Limb (tissue), 2 donors: ENCODE measurements at regions not wholly inside any gene's neighbourhood (a gene's known extent, or its start where the extent isn't known, plus 50 kb on each side); places are given as distances from the start of the nearest gene placed in this dataset.

Source experiments
- DNase-seq, 2 donors: peaks; one replicate each; pipeline ENCODE4 v3.0.0-alpha.2; 2016; ENCODE audit errors: extremely low spot score in 2 of 2

DNA sequence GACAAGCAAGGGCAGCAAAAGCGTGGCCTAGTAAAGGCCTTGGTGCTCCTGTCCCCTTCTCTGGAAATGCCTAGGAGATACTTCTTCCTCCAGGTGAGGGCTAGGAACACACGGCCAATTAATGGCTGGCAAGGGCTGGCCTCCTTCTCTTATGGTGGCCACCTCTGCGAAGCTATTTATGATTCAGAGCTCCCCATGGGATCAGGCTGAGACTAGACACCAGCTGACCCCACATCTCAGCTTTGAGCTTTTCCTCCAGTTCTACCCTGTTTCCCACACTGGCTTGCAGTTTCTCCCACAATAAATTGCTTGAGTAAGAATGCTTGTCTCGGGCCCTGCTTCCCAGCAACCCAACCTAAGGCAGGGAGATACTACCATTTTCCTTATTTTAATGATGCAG is 53.7 kb downstream of the CAMK2N1 start:
- DNase-seq, result no peak

GRCh38 chr1:20431176-20431460 is 54.9 kb downstream of the CAMK2N1 start:
- no peak for DNase-seq

GRCh38 chr1:20430355-20431175 is 55.4 kb downstream of the CAMK2N1 start:
- peak in 1 of 2 donors; percentile 62 for DNase-seq

DNA sequence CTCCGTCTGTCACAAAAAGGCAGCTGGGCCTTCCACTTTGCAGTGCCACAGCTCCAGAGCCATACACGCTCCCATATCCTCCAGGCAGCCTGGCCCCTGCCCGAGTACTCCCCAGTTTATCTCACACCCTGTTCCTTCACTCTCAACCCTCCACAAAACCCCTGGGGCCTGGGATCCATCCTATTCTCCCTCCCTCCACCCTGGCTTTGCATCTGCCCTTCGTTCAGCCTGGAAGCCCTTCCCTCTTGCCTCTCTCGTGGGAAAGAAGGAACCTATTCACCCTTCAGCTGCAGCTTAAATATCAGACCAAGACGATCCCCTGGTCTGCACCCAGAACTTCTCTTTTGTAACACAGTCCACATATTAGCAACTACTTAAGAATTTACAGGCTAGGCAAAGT is 56.7 kb downstream of the CAMK2N1 start:
- no peak for DNase-seq

DNA sequence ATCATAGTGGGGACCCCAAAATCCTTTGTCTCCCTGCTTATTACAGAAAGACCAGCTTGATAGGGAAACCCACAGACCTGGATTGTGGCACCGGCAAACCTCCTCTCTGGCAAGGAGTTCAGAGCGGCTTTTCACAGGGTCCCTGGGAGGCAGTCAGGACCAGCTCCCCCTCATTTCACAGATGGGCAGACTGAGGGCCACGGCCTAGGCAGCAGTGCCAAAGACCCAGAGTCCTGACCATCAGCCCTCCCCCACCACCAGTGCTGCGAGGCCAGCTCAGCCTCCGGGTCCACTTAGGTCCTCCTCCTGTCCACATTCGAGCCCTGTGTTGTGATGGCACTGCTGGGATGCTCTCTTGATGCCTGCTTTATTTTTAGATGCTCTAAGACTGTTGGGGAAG is 57.2 kb downstream of the CAMK2N1 start:
- no peak for DNase-seq

DNA sequence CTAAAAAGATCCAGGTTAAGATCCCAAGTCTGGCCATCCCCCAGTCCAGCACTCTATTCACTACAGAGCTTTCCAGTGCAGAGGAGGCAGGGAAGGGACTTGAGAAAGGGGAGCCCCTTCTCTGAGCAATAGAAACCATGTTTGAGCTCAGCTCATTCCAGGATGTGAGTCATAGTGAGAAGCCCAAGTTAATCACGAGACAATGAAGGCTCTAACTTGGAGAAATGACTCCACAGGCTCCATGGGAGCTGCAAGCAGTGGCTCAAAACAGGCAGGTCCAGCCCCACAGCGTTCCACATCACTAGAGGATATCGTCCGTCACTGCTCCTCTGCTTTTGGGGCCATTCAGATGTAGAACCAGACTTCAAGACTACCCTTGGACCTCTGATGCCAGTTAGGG is 59.1 kb downstream of the CAMK2N1 start:
- no peak for DNase-seq

- no peak for DNase-seq
Observed at GRCh38 chr1:20426371-20426770, 59.6 kb downstream of the CAMK2N1 start.

DNA sequence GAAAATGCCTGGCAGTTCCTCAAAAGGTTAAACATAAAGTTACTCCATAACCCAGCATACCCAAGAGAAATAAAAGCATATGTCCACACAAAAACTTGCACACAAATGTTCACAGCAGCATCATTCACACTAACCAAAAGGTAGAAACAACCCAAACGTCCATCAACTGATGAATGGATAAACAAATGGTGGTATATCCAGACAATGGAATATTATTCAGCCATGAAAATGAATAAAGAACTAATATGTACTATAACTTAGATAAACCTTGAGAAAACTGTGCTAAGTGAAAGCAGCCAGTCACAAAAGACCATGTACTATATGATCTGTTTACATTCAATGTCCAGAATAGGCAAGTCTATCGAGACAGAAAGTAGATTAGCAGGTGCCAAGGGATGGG is 60.4 kb downstream of the CAMK2N1 start:
- DNase-seq, result no peak

- no peak for DNase-seq
Observed at GRCh38 chr1:20423169-20423795, 62.7 kb downstream of the CAMK2N1 start.

DNA sequence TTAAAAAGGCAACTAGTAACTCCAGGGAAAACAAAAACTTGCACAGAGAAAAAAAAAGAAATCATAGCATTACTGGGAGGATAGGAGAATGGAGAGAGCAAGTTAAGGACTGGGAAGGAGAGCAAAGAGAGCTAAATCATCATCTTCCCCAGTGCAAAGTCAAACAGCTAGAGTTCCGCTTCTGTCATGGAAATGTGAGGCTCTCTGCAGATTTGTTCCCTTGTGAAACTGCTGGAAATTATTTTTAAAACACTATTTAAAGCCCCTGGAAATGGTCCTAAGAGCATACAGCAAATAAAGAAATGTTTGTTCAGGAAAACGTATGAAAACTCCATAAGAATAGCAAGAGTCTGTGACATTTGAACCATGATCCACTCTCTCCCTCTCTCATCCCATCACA is 64.6 kb downstream of the CAMK2N1 start:
- no peak for DNase-seq

GRCh38 chr1:20417581-20417980 is 68.4 kb downstream of the CAMK2N1 start:
- no peak for DNase-seq

DNA sequence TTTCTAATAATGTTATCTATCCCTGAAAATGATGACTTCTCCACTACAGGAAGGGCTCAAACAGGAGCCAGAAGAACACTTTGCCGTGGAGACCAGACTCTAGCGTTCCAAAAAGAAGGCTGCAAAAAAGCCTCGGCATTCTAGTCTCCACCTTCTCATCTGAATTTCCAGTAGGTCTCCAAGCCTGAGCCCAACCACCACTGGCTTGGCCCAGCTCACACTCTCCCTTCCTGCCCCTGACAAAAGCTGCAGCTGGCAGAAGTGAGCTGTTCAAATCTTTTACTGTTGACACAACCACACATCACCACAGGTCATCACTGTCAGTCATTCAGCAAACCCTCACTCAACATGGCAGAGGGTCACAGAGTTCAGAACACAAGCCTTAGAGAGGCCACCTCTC is 69.3 kb downstream of the CAMK2N1 start:
- no peak for DNase-seq

DNA sequence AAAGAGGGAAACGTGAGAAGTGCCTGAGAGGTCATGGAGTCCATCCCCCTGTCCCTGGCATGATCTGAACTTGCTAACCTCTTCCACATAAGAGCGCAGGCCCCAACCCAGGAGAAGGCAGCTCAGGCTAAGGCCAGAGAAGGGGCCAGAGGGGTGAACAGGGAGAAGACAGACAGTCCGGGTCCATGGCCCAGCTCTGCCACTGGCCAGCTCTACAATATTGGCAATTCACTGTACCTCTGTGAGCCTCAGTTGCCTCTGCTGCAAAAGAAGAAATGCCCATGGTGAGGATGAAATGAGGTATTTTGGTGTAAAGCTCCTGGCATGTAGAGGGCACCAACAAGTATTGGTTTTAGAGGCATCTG is 72.3 kb downstream of the CAMK2N1 start:
- DNase-seq, result no peak

- DNase-seq, result no peak
Observed at GRCh38 chr1:20413136-20413775, 72.8 kb downstream of the CAMK2N1 start.

DNA sequence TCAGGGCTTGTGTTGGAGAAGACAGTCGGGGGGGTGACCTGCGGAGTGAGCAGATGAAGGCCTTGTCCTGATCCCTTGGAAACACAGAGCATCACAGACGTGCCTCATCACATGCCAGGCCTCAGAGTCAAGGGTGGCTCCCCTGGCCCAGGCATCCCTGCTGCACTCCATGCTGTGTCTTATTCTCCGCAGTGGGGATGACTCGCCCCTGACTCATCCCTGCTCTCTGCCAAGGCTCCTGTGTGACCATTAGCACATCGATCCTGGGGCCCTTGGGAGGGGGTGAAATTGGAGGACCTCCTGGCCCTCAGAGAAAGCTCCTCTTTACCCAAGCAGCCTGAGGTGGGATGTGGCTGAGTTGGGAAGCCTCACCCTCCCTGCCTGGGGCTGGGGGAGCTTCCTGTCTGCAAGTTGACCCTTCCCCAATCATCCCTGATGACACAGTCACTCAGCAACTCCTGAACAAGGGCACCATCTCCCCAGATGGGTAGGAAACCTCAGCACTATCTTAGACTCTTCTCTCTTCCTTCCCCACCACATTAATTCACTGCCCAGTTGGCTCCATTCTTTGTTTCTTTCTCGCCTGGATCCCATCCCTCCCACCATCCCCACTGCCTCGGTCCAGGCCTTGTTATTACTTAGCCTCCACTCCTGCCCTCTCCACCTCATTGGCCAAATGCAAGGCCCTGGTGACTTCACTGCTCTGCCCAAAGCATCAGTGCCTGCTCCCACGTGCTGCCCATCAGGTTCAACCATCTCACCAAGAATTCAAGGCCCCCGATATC is 74.6 kb downstream of the CAMK2N1 start:
- DNase-seq, result peak in 1 of 2 donors; percentile 17

DNA sequence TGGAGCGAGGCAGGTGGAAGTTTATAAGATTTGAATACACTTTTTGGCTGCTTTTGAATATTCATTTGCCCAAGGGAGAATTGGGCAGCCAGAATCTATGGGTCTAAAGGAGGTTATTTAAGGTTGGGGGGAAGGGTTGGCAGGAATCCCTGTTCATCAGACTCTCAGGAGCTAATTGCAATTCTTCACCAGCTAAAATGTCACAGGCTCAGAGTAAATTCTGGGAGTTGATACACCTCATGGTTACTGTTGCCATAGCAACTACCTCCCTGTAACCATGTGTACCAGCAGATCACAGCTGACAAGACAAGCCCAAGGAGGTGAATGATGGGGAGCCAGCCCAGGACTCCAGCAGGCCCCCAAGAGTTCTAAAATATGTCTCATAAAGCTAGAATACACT is 75.5 kb downstream of the CAMK2N1 start:
- peak in 1 of 2 donors; percentile 17 for DNase-seq

DNA sequence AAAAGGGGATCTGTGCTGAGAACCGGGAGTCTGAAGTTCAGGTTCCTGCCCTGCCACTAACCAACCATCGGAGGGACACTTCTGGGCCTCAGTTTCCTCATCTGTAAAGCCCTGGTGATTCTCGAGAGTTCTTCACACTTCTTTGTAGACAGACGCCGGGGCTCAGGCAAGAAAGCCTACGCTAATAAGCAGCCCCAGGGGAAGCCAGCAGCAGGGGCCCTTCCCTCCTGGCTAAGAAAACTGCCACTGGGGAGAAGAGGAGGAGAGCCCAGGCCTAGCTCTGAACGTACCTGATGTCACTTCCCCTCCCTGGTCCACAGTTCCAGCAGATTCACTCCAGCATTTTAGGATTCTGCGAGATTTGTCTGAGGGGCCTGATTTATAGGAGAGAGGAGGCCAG is 76.0 kb downstream of the CAMK2N1 start:
- DNase-seq, result peak in 1 of 2 donors; percentile 13

- no peak for DNase-seq
Observed at GRCh38 chr1:20409012-20409411, 77.0 kb downstream of the CAMK2N1 start.

DNA sequence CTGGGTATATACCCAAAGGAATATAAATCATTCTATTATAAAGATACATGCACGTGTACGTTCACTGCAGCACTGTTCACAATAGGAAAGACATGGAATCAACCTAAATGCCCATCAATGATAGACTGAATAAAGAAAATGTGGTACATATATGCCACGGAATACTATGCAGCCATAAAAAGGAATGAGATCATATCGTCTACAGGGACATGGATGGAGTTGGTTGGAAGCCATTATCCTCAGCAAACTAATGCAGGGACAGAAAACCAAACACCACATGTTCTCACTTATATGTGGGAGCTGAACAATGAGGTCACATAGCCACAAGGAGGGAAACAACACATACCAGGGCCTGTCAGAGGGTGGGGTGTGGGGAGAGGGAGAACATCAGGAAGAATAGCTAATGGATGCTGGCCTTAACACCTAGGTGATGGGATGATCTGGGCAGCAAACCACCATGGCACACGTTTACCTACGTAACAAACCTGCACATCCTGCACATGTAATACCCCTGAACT is 77.8 kb downstream of the CAMK2N1 start:
- DNase-seq, result peak in 1 of 2 donors; percentile 3

DNA sequence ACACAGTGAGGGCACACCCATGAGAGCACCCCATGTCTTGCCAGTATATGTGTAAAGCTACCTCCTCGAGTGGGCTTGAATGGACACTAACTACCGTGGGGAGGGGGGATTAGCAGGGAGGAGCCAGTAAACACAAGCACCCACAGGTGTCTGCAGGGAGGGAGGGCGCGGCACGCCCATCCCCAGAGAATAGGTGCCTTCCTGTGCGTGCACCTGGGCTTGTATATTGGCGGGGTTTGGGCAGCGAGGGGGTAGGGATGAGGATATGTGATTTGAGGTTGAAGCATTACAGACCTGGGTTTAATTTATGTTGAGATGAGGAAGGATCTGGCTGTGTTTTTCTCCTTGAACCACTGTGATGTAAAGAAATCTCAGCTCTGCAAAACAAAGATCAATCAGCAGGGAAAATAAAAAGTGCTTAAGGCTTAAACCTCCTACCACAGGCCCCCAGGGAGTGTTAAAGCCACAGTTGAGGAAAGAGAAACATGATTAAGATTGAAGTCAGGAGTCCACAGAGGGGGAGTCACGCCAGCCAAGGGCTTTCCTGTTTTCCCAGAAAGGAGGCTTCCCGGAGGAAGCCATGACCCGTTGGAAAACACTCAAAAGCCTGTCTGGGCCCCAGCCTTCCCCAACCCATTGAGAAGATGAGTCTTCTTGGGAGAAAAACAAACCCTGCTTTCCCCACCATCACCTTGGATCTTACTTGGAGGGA is 80.0 kb downstream of the CAMK2N1 start:
- DNase-seq, result peak in 1 of 2 donors; percentile 45

GRCh38 chr1:20405051-20405754 is 80.8 kb downstream of the CAMK2N1 start:
- peak in 1 of 2 donors; percentile 11 for DNase-seq
